Esophagus muscularis mucosa (tissue), 4 donors: ENCODE measurements at regions not wholly inside any gene's neighbourhood (a gene's known extent, or its start where the extent isn't known, plus 50 kb on each side); places are given as distances from the start of the nearest gene placed in this dataset.

ENCODE experiments used
- DNase-seq: peaks from one replicate; pipeline ENCODE4 v3.0.0-alpha.2; 2017; ENCODE audit errors: extremely low spot score
- H3K27ac ChIP-seq, 4 donors: fragments of 200-600 bp; sonication (generic); replicated peaks in 1 of 4; 1 replicate in 3 of 4; 2 replicates in 1 of 4; pipeline ENCODE4 v1.5.1; 2016 to 2019; ENCODE audit warnings: mild to moderate bottlenecking in 1 of 4
- H3K27me3 ChIP-seq, 4 donors: fragments of 200-600 bp; sonication (generic); one replicate each; pipeline versions ENCODE4 v1.5.1 to v1.6.0; 2016 to 2019
- H3K36me3 ChIP-seq, 4 donors: fragments of 200-600 bp; sonication (generic); one replicate each; pipeline ENCODE4 v1.5.1; 2016 to 2019
- H3K4me1 ChIP-seq, 4 donors: fragments of 200-600 bp; sonication (generic); one replicate each; pipeline ENCODE4 v1.5.1; 2016 to 2019
- H3K4me3 ChIP-seq, 4 donors: fragments of 200-600 bp; sonication (generic); 1 replicate in 2 of 4; 2 replicates in 2 of 4; pipeline ENCODE4 v1.5.1; 2016 to 2019; ENCODE audit warnings: mild to moderate bottlenecking in 4 of 4, moderate library complexity in 1 of 4
- H3K9me3 ChIP-seq, 4 donors: fragments of 200-600 bp; sonication (generic); 1 replicate in 3 of 4; 2 replicates in 1 of 4; pipeline ENCODE4 v1.5.1; 2016 to 2019
- CTCF ChIP-seq, 3 experiments: fragments of 200-600 bp in 2 of 3; fragments of 450-650 bp in 1 of 3; sonication (generic) in 2 of 3; IDR thresholded peaks; one replicate each; pipeline ENCODE4 v1.5.1; 2017 to 2019; ENCODE audit warnings: antibody characterized with exemption in 3 of 3, mild to moderate bottlenecking in 2 of 3, moderate library complexity in 1 of 3
- EP300 ChIP-seq: sonication (generic); formaldehyde crosslinking; IDR thresholded peaks from one replicate; pipeline ENCODE4 v1.6.1; 2017; ENCODE audit warnings: antibody characterized with exemption
- POLR2A ChIP-seq: fragments of 450-650 bp; IDR thresholded peaks from one replicate; pipeline ENCODE4 v1.6.1; 2017; ENCODE audit warnings: antibody characterized with exemption, moderate library complexity, mild to moderate bottlenecking, low read depth
- POLR2AphosphoS5 ChIP-seq, 2 donors: sonication (generic); formaldehyde crosslinking; IDR thresholded peaks; one replicate each; pipeline ENCODE4 v1.6.1; 2017; ENCODE audit warnings: antibody characterized with exemption in 2 of 2
- whole genome bisulfite sequencing: methylation state at CpG from one replicate; pipeline ENCODE4 v1.1.5; 2018; 5-methylcytosine and 5-hydroxymethylcytosine counted together
- intact Hi-C: fragments of 100-400 bp; cut with DNase I; formaldehyde crosslinking; loops from one replicate; pipeline ENCODE4 v1.15.1; 2023

- intact Hi-C loops: no loop called here
- no peak for DNase-seq
- H3K4me3 ChIP-seq: no peak overlapping the region
- H3K36me3 ChIP-seq: no peaks in the 10 kb centered on the region
- H3K27me3 ChIP-seq: no peaks in the 10 kb centered on the region
- no peak overlapping the region for H3K27ac ChIP-seq
- no peak for TF ChIP-seq POLR2A
- H3K9me3 ChIP-seq: peaks cover 0 to 13% (median 8%) of the 10 kb centered on the region in 4 donors
- peaks cover 0 to 11% (median 3%) of the 10 kb centered on the region in 4 donors for H3K4me1 ChIP-seq
- 93% methylated on average over 4 of the region's 4 CpGs for WGBS
Measured at GRCh38 chr13:43991773-43992201, 112.1 kb downstream of the LACC1 start.

- DNase-seq: no peak
- Histone ChIP-seq H3K4me3 (no peak overlapping the region), H3K27me3 (no peaks in the 10 kb centered on the region), H3K9me3 (peaks cover 0 to 13% (median 8%) of the 10 kb centered on the region in 4 donors), H3K36me3 (no peaks in the 10 kb centered on the region), H3K27ac (no peak overlapping the region), H3K4me1 (peaks cover 0 to 7% (median 3%) of the 10 kb centered on the region in 4 donors)
- 80% methylated on average over 1 of the region's 1 CpG for WGBS
- TF ChIP-seq EP300: no peak
- TF ChIP-seq POLR2A: no peak
- TF ChIP-seq CTCF (IDR thresholded peaks at IDR 0.05): no peak
- TF ChIP-seq POLR2AphosphoS5 (IDR thresholded peaks at IDR 0.05): no peak
- intact Hi-C loops: no loop called here
Measured at GRCh38 chr13:43992211-43992610, 112.5 kb downstream of the LACC1 start.

- H3K27ac ChIP-seq: no peak overlapping the region
- peak; percentile 31 for DNase-seq
- peaks cover 0 to 4% (median 0%) of the 10 kb centered on the region in 4 donors for H3K4me1 ChIP-seq
- 89% methylated on average over 7 of the region's 7 CpGs for WGBS
- intact Hi-C loops: no loop called here
- no peaks in the 10 kb centered on the region for H3K36me3 ChIP-seq
- no peak overlapping the region for H3K4me3 ChIP-seq
- TF ChIP-seq EP300 (no peak), POLR2AphosphoS5 (IDR thresholded peaks at IDR 0.05) (no peak), CTCF (IDR thresholded peaks at IDR 0.05) (no peak)
- H3K27me3 ChIP-seq: no peaks in the 10 kb centered on the region
- peaks cover 0 to 13% (median 8%) of the 10 kb centered on the region in 4 donors for H3K9me3 ChIP-seq
Measured at GRCh38 chr13:43994999-43995859, 115.5 kb downstream of the LACC1 start.

- peaks cover 0 to 13% (median 8%) of the 10 kb centered on the region in 4 donors for H3K9me3 ChIP-seq
- H3K36me3 ChIP-seq: no peaks in the 10 kb centered on the region
- intact Hi-C loops: no loop called here
- WGBS: 96% methylated on average over 1 of the region's 1 CpG
- no peak for DNase-seq
- TF ChIP-seq EP300 (no peak), POLR2AphosphoS5 (IDR thresholded peaks at IDR 0.05) (no peak), POLR2A (no peak), CTCF (IDR thresholded peaks at IDR 0.05) (no peak)
- H3K27me3 ChIP-seq: no peaks in the 10 kb centered on the region
- no peak overlapping the region for H3K4me3 ChIP-seq
- no peaks in the 10 kb centered on the region for H3K4me1 ChIP-seq
- H3K27ac ChIP-seq: no peak overlapping the region
Measured at GRCh38 chr13:43996221-43996620, 116.5 kb downstream of the LACC1 start.

- 80% methylated on average over 2 of the region's 2 CpGs for WGBS
Measured at GRCh38 chr13:44003481-44003880, 123.8 kb downstream of the LACC1 start.

More at GRCh38 chr13:44003481-44003880, 123.8 kb downstream of the LACC1 start:
- Histone ChIP-seq H3K36me3 (no peaks in the 10 kb centered on the region), H3K27ac (no peak overlapping the region), H3K27me3 (no peaks in the 10 kb centered on the region), H3K9me3 (peaks cover 0 to 8% (median 2%) of the 10 kb centered on the region in 4 donors), H3K4me3 (no peak overlapping the region), H3K4me1 (peaks cover 0 to 15% (median 13%) of the 10 kb centered on the region in 4 donors)
- intact Hi-C loops: no loop called here
- no peak for DNase-seq
- TF ChIP-seq CTCF (IDR thresholded peaks at IDR 0.05) (no peak), POLR2AphosphoS5 (IDR thresholded peaks at IDR 0.05) (no peak), POLR2A (no peak)
